ENCODE measurements at regions not wholly inside any gene's neighbourhood (a gene's known extent, or its start where the extent isn't known, plus 50 kb on each side); places are given as distances from the start of the nearest gene placed in this dataset.
"Not testable (repeated sequence)": the region's sequence is repeated elsewhere in the genome, so short reads cannot be mapped to it uniquely, and the experiment has no call there.

DNA sequence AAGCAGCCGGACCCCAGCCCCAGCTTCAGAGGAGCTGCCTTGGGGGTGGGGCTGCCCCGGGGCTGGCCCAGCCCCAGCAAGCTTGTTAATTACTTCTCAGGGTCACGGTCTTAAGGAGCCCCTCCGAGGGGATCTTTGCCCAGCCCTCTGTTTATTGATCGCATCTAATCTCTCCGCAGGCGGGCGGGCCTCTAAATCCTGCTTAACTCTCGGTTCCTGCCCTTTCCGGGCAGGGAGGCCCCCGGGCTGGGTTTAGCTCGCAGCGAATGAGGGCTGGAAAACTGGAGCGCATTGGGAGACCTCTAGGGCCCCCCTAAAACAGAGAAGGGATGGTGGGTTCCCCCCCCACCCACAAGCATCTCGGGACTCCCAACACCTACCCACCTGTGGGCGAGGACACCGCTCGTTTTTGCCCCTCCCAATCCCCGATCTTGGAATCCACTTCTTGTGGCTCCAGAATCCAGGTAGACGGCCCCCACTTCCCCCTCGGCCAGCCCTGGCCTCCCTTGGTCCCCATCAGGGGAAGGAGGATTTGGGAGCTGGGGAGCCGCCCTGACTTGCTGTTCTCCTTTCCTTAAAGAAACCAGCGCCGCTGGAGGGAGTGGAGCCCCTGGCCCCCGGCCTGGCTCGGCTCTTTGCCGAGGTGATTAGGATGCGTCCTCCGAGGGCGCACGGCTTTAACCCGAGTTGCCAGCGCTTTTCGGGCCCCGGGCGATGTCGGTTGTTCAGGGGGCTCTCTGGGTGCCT, 59.5 kb upstream of the ADGRL1 start:
- Histone ChIP-seq H3K4me3 (no peak overlapping the region), H3K27ac (no peak overlapping the region), H3K4me1 (no peaks in the 10 kb centered on the region), H3K9ac (ENCODE audit: low read depth in 2 of 2, low read length in 2 of 2) (no peak overlapping the region), H3K27me3 (peaks cover 11% of the 10 kb centered on the region), H3K9me3 (no peaks in the 10 kb centered on the region), H3K36me3 (no peaks in the 10 kb centered on the region)
- intact Hi-C loops (cut with DNase I): no loop called here
- DNase-seq: no peak
- no peak for TF ChIP-seq CTCF (IDR thresholded peaks at IDR 0.05)

DNA sequence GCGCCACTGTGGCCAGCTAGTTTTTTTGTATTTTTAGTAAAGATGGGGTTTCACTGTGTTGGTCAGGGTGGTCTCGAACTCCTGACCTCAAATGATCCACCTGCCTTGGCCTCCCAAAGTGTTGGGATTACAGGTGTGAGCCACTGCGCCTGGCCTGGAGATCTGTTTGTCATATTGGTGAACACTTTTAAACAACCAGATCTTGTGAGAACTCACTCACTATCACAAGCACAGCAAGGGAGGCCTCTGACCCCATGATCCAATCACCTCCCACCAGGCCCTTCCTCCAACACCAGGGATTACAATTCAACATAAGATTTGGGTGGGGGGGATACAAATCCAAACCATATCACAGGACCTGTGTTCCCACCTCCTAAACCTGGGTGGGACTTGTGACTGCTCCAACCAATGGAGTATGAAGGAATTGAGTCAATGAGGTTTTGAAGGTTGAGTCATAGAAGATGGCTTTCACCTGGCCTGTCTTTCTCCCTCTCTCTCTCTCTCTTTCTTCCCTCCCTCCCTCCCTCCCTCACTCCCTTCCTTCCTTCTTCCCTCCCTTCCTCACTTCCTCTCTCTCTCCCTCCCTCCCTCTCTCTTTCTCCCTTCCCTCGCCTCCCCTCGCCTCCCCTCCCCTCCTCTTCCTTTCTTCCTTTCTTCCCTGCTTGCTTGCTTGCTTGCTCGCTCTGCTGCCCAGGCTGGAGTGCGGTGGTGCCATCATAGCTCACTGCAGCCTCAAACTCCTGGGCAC, 50.1 kb upstream of the ADGRL1 start:
- H3K9ac ChIP-seq (ENCODE audit: low read depth in 2 of 2, low read length in 2 of 2); DNase-seq; H3K27me3 ChIP-seq; H3K36me3 ChIP-seq; H3K9me3 ChIP-seq; intact Hi-C loops (cut with DNase I); H3K4me3 ChIP-seq; H3K27ac ChIP-seq; H3K4me1 ChIP-seq: not testable (repeated sequence)

All from colonic mucosa (tissue), 4 donors.